ENCODE measurements at regions not wholly inside any gene's neighbourhood (a gene's known extent, or its start where the extent isn't known, plus 50 kb on each side); places are given as distances from the start of the nearest gene placed in this dataset.
"Not testable (repeated sequence)": the region's sequence is repeated elsewhere in the genome, so short reads cannot be mapped to it uniquely, and the experiment has no call there.

DNA sequence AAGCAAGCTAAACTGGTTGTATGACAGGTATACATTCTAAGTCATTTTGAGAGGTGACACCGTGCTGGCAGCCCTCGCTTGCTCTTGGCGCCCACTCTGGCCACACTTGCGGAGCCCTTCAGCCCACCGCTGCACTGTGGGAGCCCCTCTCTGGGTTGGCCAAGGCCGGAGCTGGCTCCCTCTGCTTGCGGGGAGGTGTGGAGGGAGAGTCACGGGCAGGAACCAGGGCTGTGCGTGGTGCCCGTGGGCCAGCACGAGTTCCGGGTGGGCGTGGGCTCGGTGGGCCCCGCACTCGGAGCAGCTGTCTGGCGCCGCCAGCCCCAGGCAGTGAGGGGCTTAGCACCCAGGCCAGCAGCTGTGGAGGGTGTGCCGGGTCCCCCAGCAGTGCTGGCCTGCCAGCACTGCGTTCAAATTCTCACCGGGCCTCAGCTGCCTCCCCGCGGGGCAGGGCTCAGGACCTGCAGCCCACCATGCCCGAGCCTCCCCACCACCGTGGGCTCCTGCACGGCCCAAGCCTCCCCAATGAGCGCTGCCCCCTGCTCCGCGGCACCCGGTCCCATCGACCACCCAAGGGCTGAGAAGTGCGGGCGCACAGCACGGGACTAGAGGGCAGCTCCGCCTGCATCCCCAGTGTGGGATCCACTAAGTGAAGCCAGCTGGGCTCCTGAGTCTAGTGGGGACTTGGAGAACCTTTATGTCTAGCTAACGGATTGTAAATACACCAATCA, 269.0 kb upstream of the MKLN1 start:
- TF ChIP-seq, protein P1, sequence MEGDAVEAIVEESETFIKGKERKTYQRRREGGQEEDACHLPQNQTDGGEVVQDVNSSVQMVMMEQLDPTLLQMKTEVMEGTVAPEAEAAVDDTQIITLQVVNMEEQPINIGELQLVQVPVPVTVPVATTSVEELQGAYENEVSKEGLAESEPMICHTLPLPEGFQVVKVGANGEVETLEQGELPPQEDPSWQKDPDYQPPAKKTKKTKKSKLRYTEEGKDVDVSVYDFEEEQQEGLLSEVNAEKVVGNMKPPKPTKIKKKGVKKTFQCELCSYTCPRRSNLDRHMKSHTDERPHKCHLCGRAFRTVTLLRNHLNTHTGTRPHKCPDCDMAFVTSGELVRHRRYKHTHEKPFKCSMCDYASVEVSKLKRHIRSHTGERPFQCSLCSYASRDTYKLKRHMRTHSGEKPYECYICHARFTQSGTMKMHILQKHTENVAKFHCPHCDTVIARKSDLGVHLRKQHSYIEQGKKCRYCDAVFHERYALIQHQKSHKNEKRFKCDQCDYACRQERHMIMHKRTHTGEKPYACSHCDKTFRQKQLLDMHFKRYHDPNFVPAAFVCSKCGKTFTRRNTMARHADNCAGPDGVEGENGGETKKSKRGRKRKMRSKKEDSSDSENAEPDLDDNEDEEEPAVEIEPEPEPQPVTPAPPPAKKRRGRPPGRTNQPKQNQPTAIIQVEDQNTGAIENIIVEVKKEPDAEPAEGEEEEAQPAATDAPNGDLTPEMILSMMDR (IDR thresholded peaks at IDR 0.05) = not testable (repeated sequence)
- TF ChIP-seq POLR2A, EP300 (IDR thresholded peaks at IDR 0.05): not testable (repeated sequence)

All from tibial nerve (tissue), 4 donors.